ENCODE measurements at regions not wholly inside any gene's neighbourhood (a gene's known extent, or its start where the extent isn't known, plus 50 kb on each side); places are given as distances from the start of the nearest gene placed in this dataset.

DNA sequence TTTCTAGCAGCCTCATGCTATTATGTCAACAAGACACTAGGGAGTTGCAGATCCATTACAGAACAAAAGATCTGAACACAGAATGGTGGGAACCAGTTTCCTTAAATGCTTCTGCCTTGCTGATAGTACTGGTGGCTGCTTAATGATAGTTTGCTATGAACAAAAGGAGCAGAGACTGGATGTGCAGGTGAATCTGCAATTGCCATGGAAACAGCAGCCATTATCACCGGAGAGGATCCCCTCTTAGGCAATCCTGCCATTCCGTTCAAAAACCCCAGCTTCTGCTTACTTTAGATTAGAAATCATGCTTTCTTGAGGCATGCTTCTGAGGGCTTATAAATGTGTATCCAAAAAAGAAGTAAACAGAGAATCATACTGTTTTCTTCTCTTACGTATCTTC, 80.0 kb upstream of the PRKAR2B start:
- H3K4me3 Mint-ChIP-seq, result no peak overlapping the region
- no peak for TF ChIP-seq CTCF (conservative IDR thresholded peaks at IDR 0.05)
- no peaks in the 10 kb centered on the region for H3K36me3 Mint-ChIP-seq (ENCODE audit: low read depth)
- H3K4me1 Mint-ChIP-seq, result no peaks in the 10 kb centered on the region
- Histone ChIP-seq H3K9me3 (ENCODE audit: control insufficient read depth, low read length) (no peaks in the 10 kb centered on the region), H3K27ac (ENCODE audit: low read depth, low read length) (no peak overlapping the region), H3K27me3 (ENCODE audit: control insufficient read depth, insufficient read depth, low read length, poor library complexity, severe bottlenecking) (no peaks in the 10 kb centered on the region), H3K9ac (ENCODE audit: extremely low read depth, low read length, poor library complexity, severe bottlenecking) (no peak overlapping the region), H3K36me3 (ENCODE audit: control insufficient read depth, insufficient read depth, low read length) (no peaks in the 10 kb centered on the region), H3K4me3 (ENCODE audit: low read length) (no peak overlapping the region), H3K4me1 (ENCODE audit: control insufficient read depth, insufficient read depth, low read length) (no peaks in the 10 kb centered on the region)
- no peak for DNase-seq
- WGBS, 2 experiments (ENCODE audit: insufficient coverage in 1 of 2, insufficient read length in 1 of 2), result 71% methylated on average over 3 of the region's 3 CpGs; no CpG with 5 or more reads in 1 of the 2 experiments
- no peak overlapping the region for H3K27ac Mint-ChIP-seq
- H3K27me3 Mint-ChIP-seq (ENCODE audit: insufficient read depth), result peaks cover 2% of the 10 kb centered on the region
- no peaks in the 10 kb centered on the region for H3K9me3 Mint-ChIP-seq

GRCh38 chr7:106965108-106965507, 79.4 kb upstream of the PRKAR2B start:
- H3K4me1 ChIP-seq (ENCODE audit: control insufficient read depth, insufficient read depth, low read length), result no peaks in the 10 kb centered on the region
- Mint-ChIP-seq H3K27ac (no peak overlapping the region), H3K9me3 (no peaks in the 10 kb centered on the region), H3K27me3 (ENCODE audit: insufficient read depth) (peaks cover 2% of the 10 kb centered on the region), H3K4me3 (no peak overlapping the region), H3K4me1 (no peaks in the 10 kb centered on the region), H3K36me3 (ENCODE audit: low read depth) (no peaks in the 10 kb centered on the region)
- DNase-seq, result peak; percentile 0
- WGBS, 2 experiments (ENCODE audit: insufficient coverage in 1 of 2, insufficient read length in 1 of 2), result 95 to 100% methylated on average over 1 of the region's 1 CpG
- no peaks in the 10 kb centered on the region for H3K36me3 ChIP-seq (ENCODE audit: control insufficient read depth, insufficient read depth, low read length)
- no peak for TF ChIP-seq CTCF (conservative IDR thresholded peaks at IDR 0.05)
- no peak overlapping the region for H3K9ac ChIP-seq (ENCODE audit: extremely low read depth, low read length, poor library complexity, severe bottlenecking)
- no peaks in the 10 kb centered on the region for H3K9me3 ChIP-seq (ENCODE audit: control insufficient read depth, low read length)
- H3K27me3 ChIP-seq (ENCODE audit: control insufficient read depth, insufficient read depth, low read length, poor library complexity, severe bottlenecking), result no peaks in the 10 kb centered on the region
- H3K4me3 ChIP-seq (ENCODE audit: low read length), result no peak overlapping the region
- no peak overlapping the region for H3K27ac ChIP-seq (ENCODE audit: low read depth, low read length)

GRCh38 chr7:106966121-106966520, 78.4 kb upstream of the PRKAR2B start:
- H3K36me3 ChIP-seq (ENCODE audit: control insufficient read depth, insufficient read depth, low read length), result no peaks in the 10 kb centered on the region
- H3K9me3 ChIP-seq (ENCODE audit: control insufficient read depth, low read length), result no peaks in the 10 kb centered on the region
- no peak overlapping the region for H3K9ac ChIP-seq (ENCODE audit: extremely low read depth, low read length, poor library complexity, severe bottlenecking)
- Mint-ChIP-seq H3K4me1 (no peaks in the 10 kb centered on the region), H3K4me3 (no peak overlapping the region), H3K36me3 (ENCODE audit: low read depth) (no peaks in the 10 kb centered on the region), H3K27me3 (ENCODE audit: insufficient read depth) (peaks cover 2% of the 10 kb centered on the region), H3K27ac (no peak overlapping the region), H3K9me3 (no peaks in the 10 kb centered on the region)
- no peak overlapping the region for H3K27ac ChIP-seq (ENCODE audit: low read depth, low read length)
- whole genome bisulfite sequencing, 2 experiments (ENCODE audit: insufficient coverage in 1 of 2, insufficient read length in 1 of 2), result 84 to 94% methylated on average over 2 of the region's 2 CpGs
- no peak for DNase-seq
- no peaks in the 10 kb centered on the region for H3K27me3 ChIP-seq (ENCODE audit: control insufficient read depth, insufficient read depth, low read length, poor library complexity, severe bottlenecking)
- no peak for TF ChIP-seq CTCF (conservative IDR thresholded peaks at IDR 0.05)
- H3K4me1 ChIP-seq (ENCODE audit: control insufficient read depth, insufficient read depth, low read length), result no peaks in the 10 kb centered on the region
- no peak overlapping the region for H3K4me3 ChIP-seq (ENCODE audit: low read length)
